ENCODE measurements at regions not wholly inside any gene's neighbourhood (a gene's known extent, or its start where the extent isn't known, plus 50 kb on each side); places are given as distances from the start of the nearest gene placed in this dataset.

GRCh38 chr12:124626971-124627411, 59.6 kb upstream of the NCOR2 start:
- DNase-seq, result peak; percentile 32

GRCh38 chr12:124625867-124626675, 58.7 kb upstream of the NCOR2 start:
- no peak for DNase-seq

GRCh38 chr12:124624823-124625222, 57.4 kb upstream of the NCOR2 start:
- no peak for DNase-seq

- DNase-seq, result no peak
Measured at GRCh38 chr12:124623344-124624035, 56.1 kb upstream of the NCOR2 start.

GRCh38 chr12:124622764-124623163, 55.4 kb upstream of the NCOR2 start:
- no peak for DNase-seq

- no peak for DNase-seq
Measured at GRCh38 chr12:124622331-124622730, 54.9 kb upstream of the NCOR2 start.

GRCh38 chr12:124621296-124621660, 53.9 kb upstream of the NCOR2 start:
- no peak for DNase-seq

- no peak for DNase-seq
Measured at GRCh38 chr12:124620606-124621295, 53.3 kb upstream of the NCOR2 start.

- no peak for DNase-seq
Measured at GRCh38 chr12:124618291-124618902, 51.0 kb upstream of the NCOR2 start.

GRCh38 chr12:124617615-124618014, 50.2 kb upstream of the NCOR2 start:
- peak; percentile 41 for DNase-seq
